Endothelial cell of umbilical vein (primary cell): ENCODE measurements at regions not wholly inside any gene's neighbourhood (a gene's known extent, or its start where the extent isn't known, plus 50 kb on each side); places are given as distances from the start of the nearest gene placed in this dataset.

Source experiments
- CTCF ChIP-seq, 2 donors: IDR thresholded peaks; 1 replicate in 1 of 2; 2 replicates in 1 of 2; pipeline ENCODE4 v1.5.1; 2011; ENCODE audit warnings: low read length in 2 of 2, mild to moderate bottlenecking in 2 of 2, moderate library complexity in 2 of 2, control low read depth in 1 of 2, inconsistent platforms in 1 of 2, low read depth in 1 of 2; ENCODE audit not compliant: insufficient read depth in 1 of 2; ENCODE audit errors: extremely low read depth in 1 of 2
- EZH2 ChIP-seq: IDR thresholded peaks from 2 replicates; pipeline ENCODE4 v1.6.1; 2012; ENCODE audit warnings: borderline replicate concordance, low read depth, mild to moderate bottlenecking, moderate library complexity, low read length, inconsistent platforms; ENCODE audit not compliant: severe bottlenecking
- GATA2 ChIP-seq: IDR thresholded peaks from 2 replicates; pipeline ENCODE4 v1.7.0; 2011; ENCODE audit warnings: low read depth, mild to moderate bottlenecking, moderate library complexity, mixed read lengths, low read length; ENCODE audit not compliant: insufficient read length, insufficient read depth
- JUN ChIP-seq: IDR thresholded peaks from 2 replicates; pipeline ENCODE4 v1.6.1; 2011; ENCODE audit warnings: borderline replicate concordance, low read depth; ENCODE audit not compliant: insufficient read length, insufficient read depth
- MAX ChIP-seq: IDR thresholded peaks from 2 replicates; pipeline ENCODE4 v1.6.1; 2011; ENCODE audit not compliant: insufficient read depth, insufficient read length
- MYC ChIP-seq: IDR thresholded peaks from one replicate; pipeline ENCODE4 v1.6.1; 2011; ENCODE audit warnings: mild to moderate bottlenecking, low read depth, low read length
- POLR2A ChIP-seq: IDR thresholded peaks from 2 replicates; pipeline ENCODE4 v1.6.1; 2012; ENCODE audit warnings: low read depth, mild to moderate bottlenecking, control low read depth, low read length
- POLR2AphosphoS5 ChIP-seq: IDR thresholded peaks from 2 replicates; pipeline ENCODE4 v1.6.1; 2012; ENCODE audit warnings: low read depth, mild to moderate bottlenecking, control low read depth, low read length, moderate library complexity; ENCODE audit not compliant: insufficient read depth

- TF ChIP-seq CTCF (IDR thresholded peaks at IDR 0.05; ENCODE audit: extremely low read depth in 1 of 2, insufficient read depth in 1 of 2, low read depth in 1 of 2, low read length in 2 of 2) (no peak), GATA2 (no peak), JUN (no peak), EZH2 (no peak), MYC (no peak), MAX (no peak), POLR2AphosphoS5 (no peak), POLR2A (no peak)
Measured at GRCh38 chr4:123871341-123871740, 474.7 kb downstream of the SPRY1 start.
